A673 (cell line): ENCODE measurements at regions not wholly inside any gene's neighbourhood (a gene's known extent, or its start where the extent isn't known, plus 50 kb on each side); places are given as distances from the start of the nearest gene placed in this dataset.
"Not testable (repeated sequence)": the region's sequence is repeated elsewhere in the genome, so short reads cannot be mapped to it uniquely, and the experiment has no call there.

Experiments
- BruUV-seq: library from RNA; stranded (reverse); fragments of 400-500 nt; replicated peaks from 2 replicates; lab custom pipeline; 2021; lab: Mats Ljungman, UMichigan
- CTCF ChIA-PET: fragments of 300-600 bp; sonication (Branson Sonifier 250); formaldehyde crosslinking; loops from one replicate; lab custom pipeline; 2022; ENCODE audit warnings: antibody characterized with exemption; lab: Charles Lee
- POLR2A ChIA-PET: fragments of 300-600 bp; sonication (Branson Sonifier 250); formaldehyde crosslinking; loops from one replicate; lab custom pipeline; 2022; ENCODE audit warnings: antibody characterized with exemption; ENCODE audit not compliant: low non-redundant PET; lab: Charles Lee
- DNase-seq: peaks from one replicate; pipeline ENCODE4 v3.0.0-alpha.2; 2015; ENCODE audit warnings: low spot score
- H3K27ac ChIP-seq: fragments of 200-600 bp; sonication (generic); 2 replicates; pipeline ENCODE4 v1.5.1; 2016; ENCODE audit warnings: mixed run types, low read depth, mild to moderate bottlenecking, mixed read lengths, antibody characterized with exemption, low read length; ENCODE audit not compliant: poor library complexity, severe bottlenecking
- H3K27me3 ChIP-seq: fragments of 200-600 bp; sonication (generic); replicated peaks from 2 replicates; pipeline ENCODE4 v1.6.1; 2017; ENCODE audit warnings: mixed run types, low read depth, mild to moderate bottlenecking, mixed read lengths, antibody characterized with exemption, low read length; ENCODE audit not compliant: insufficient read depth, poor library complexity
- H3K36me3 ChIP-seq: fragments of 200-600 bp; sonication (generic); 2 replicates; pipeline ENCODE4 v1.6.1; 2016; ENCODE audit warnings: mixed run types, mild to moderate bottlenecking, mixed read lengths, antibody characterized with exemption, low read length; ENCODE audit not compliant: insufficient read depth, poor library complexity, severe bottlenecking
- H3K4me1 ChIP-seq: fragments of 200-600 bp; sonication (generic); 2 replicates; pipeline ENCODE4 v1.6.1; 2017; ENCODE audit warnings: mixed run types, mild to moderate bottlenecking, mixed read lengths, antibody characterized with exemption, low read length; ENCODE audit not compliant: insufficient read depth, poor library complexity, severe bottlenecking
- H3K4me3 ChIP-seq: fragments of 200-600 bp; sonication (generic); 2 replicates; pipeline ENCODE4 v1.5.1; 2016; ENCODE audit warnings: low read depth, mixed run types, mild to moderate bottlenecking, mixed read lengths, low read length; ENCODE audit not compliant: poor library complexity, severe bottlenecking
- H3K9me3 ChIP-seq: fragments of 200-600 bp; sonication (generic); 2 replicates; pipeline ENCODE4 v1.6.1; 2016; ENCODE audit warnings: mixed run types, low read depth, mild to moderate bottlenecking, mixed read lengths, antibody characterized with exemption, low read length; ENCODE audit not compliant: poor library complexity, severe bottlenecking
- CTCF ChIP-seq: fragments of 300-800, 200-600 bp; sonication (generic); conservative IDR thresholded peaks from 2 replicates; pipeline ENCODE4 v1.5.1; 2017; ENCODE audit warnings: low read depth, mild to moderate bottlenecking, antibody characterized with exemption, low read length, moderate library complexity, mixed read lengths
- EZH2 ChIP-seq: fragments of 200-600 bp; sonication (generic); IDR thresholded peaks from 2 replicates; pipeline ENCODE4 v1.6.1; 2017; ENCODE audit warnings: borderline replicate concordance, low read depth, mild to moderate bottlenecking, mixed read lengths, antibody characterized with exemption, low read length; ENCODE audit not compliant: poor library complexity, severe bottlenecking
- intact Hi-C: fragments of 100-400 bp; cut with micrococcal nuclease; formaldehyde crosslinking; loops from one replicate; pipeline ENCODE4 v1.10.0; 2022; ENCODE audit not compliant: unreplicated experiment

- BruUV-seq = no TSS peak
- no peak for TF ChIP-seq EZH2
- no peak for TF ChIP-seq CTCF
- H3K4me3 ChIP-seq = no peak overlapping the region
- ChIA-PET CTCF (no interaction called here), POLR2A (no interaction called here)
- H3K27me3 ChIP-seq = no peaks in the 10 kb centered on the region
- no peak for DNase-seq
- no peaks in the 10 kb centered on the region for H3K9me3 ChIP-seq
- H3K36me3 ChIP-seq = no peaks in the 10 kb centered on the region
- intact Hi-C loops = no loop called here
- H3K4me1 ChIP-seq = no peaks in the 10 kb centered on the region
- no peak overlapping the region for H3K27ac ChIP-seq
These were observed 707.9 kb upstream of the PITX2 start for GRCh38 chr4:111330786-111331185.

DNA sequence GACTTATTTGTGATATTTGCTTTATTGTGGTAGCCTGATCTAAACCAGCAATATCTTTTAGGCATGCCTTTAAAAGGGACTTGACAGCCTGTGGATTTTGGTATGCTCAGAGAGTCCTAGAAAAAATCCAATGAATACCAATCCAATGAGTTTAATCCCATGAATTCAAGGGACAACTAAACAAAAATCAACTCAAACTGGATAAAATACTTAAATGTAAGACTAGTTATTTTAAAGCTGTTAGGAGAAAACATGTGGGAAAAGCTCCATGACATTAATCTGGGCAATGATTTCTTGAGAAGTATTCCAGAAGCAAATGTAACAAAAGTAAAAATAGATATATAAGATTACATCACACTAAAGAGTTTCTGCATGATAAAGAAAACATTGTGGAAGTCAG, 711.5 kb upstream of the PITX2 start:
- CTCF ChIA-PET = no interaction called here
- H3K4me1 ChIP-seq = no peaks in the 10 kb centered on the region
- H3K27ac ChIP-seq = no peak overlapping the region
- no TSS peak for BruUV-seq
- H3K36me3 ChIP-seq = no peaks in the 10 kb centered on the region
- POLR2A ChIA-PET = no interaction called here
- no peaks in the 10 kb centered on the region for H3K27me3 ChIP-seq
- DNase-seq = no peak
- intact Hi-C loops = no loop called here
- H3K9me3 ChIP-seq = no peaks in the 10 kb centered on the region
- TF ChIP-seq EZH2 = no peak
- no peak for TF ChIP-seq CTCF
- H3K4me3 ChIP-seq = no peak overlapping the region

GRCh38 chr4:111337186-111337876, 714.5 kb upstream of the PITX2 start:
- H3K27me3 ChIP-seq, H3K4me3 ChIP-seq, DNase-seq, H3K9me3 ChIP-seq, H3K36me3 ChIP-seq, CTCF ChIA-PET, BruUV-seq, H3K4me1 ChIP-seq, H3K27ac ChIP-seq, POLR2A ChIA-PET: not testable (repeated sequence)
- intact Hi-C loops = loop anchor here (5.0 kb wide), 1 partner anchor 555 kb away; no protein-coding TSS in a partner anchor

DNA sequence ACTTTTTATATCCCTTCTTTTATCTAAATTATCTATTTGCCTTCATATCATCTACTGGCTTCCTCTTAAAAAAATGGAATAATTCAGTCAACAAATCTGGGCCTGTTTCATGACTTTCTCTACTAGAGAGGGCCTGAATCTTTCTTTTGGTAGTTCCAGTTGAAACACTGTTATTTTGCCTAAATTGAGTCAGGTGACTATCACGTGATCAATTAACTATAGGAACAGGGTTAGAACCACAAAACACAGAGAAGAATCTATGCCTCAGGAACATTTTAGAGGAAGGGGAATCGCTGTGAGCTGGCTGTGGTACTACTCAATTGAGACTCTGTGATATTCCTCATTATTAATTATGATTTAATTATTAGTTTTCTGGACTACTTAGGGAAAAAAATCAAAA, 736.7 kb upstream of the PITX2 start:
- ChIA-PET CTCF (no interaction called here), POLR2A (no interaction called here)
- Histone ChIP-seq H3K27ac (no peak overlapping the region), H3K4me1 (no peaks in the 10 kb centered on the region), H3K27me3 (no peaks in the 10 kb centered on the region), H3K36me3 (no peaks in the 10 kb centered on the region), H3K4me3 (no peak overlapping the region), H3K9me3 (no peaks in the 10 kb centered on the region)
- DNase-seq = no peak
- intact Hi-C loops = no loop called here
- no TSS peak for BruUV-seq
- no peak for TF ChIP-seq EZH2
- no peak for TF ChIP-seq CTCF
